ENCODE measurements at regions not wholly inside any gene's neighbourhood (a gene's known extent, or its start where the extent isn't known, plus 50 kb on each side); places are given as distances from the start of the nearest gene placed in this dataset.

DNA sequence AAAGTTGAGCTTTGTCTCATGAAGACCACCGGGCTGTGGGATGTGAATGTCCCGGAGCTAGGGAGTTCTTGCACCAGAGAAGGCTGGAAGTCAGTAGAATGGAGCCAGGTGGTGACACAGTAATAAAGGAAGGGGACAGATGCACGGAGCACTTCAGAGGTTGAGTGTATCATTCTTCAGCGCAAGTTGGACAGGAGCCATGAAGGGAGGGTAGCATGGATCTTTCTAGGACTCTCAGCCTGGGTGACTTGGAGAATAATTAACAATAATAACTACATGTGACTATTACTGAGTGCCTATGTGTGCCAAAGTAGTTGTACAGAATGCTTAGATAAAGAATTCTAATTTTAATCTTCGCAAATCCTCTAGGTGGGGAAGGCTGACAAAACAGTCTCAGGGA lies 258.7 kb upstream of the AJAP1 start:
- DNase-seq = no peak
- H3K27ac Mint-ChIP-seq = no peak overlapping the region

DNA sequence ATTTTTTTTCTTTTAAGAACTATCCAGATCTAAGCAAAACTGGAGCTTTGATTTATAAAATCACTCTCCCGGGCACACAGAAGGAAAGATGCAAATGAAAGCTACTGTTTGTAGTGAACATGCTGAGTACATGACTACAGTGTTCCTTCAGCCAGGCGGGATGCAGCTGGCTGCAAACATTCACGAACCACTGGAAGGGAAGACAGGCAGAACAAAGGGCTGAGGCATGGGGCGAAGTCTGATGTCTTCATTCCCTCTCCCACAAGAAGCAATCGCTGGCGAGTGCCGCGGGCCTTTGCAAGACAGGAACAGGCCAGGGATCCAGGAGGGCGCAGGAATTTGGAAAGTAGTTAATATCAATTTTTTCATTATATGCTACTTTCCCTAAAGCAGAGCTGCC lies 257.9 kb upstream of the AJAP1 start:
- H3K9me3 Mint-ChIP-seq = peaks cover 76% of the 10 kb centered on the region
- no peaks in the 10 kb centered on the region for H3K4me1 Mint-ChIP-seq (ENCODE audit: low read depth)
- no peaks in the 10 kb centered on the region for H3K36me3 Mint-ChIP-seq (ENCODE audit: low read depth)

More for the DNA sequence above, 258.7 kb upstream of the AJAP1 start:
- no peak overlapping the region for H3K4me3 Mint-ChIP-seq
- no peaks in the 10 kb centered on the region for H3K4me1 Mint-ChIP-seq (ENCODE audit: low read depth)
- no peaks in the 10 kb centered on the region for H3K36me3 Mint-ChIP-seq (ENCODE audit: low read depth)
- H3K9me3 Mint-ChIP-seq = peaks cover 76% of the 10 kb centered on the region
- no peaks in the 10 kb centered on the region; the same call in 1 of the 2 replicates for H3K27me3 Mint-ChIP-seq (ENCODE audit: insufficient read depth)
- TF ChIP-seq, protein P1, sequence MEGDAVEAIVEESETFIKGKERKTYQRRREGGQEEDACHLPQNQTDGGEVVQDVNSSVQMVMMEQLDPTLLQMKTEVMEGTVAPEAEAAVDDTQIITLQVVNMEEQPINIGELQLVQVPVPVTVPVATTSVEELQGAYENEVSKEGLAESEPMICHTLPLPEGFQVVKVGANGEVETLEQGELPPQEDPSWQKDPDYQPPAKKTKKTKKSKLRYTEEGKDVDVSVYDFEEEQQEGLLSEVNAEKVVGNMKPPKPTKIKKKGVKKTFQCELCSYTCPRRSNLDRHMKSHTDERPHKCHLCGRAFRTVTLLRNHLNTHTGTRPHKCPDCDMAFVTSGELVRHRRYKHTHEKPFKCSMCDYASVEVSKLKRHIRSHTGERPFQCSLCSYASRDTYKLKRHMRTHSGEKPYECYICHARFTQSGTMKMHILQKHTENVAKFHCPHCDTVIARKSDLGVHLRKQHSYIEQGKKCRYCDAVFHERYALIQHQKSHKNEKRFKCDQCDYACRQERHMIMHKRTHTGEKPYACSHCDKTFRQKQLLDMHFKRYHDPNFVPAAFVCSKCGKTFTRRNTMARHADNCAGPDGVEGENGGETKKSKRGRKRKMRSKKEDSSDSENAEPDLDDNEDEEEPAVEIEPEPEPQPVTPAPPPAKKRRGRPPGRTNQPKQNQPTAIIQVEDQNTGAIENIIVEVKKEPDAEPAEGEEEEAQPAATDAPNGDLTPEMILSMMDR (IDR thresholded peaks at IDR 0.05) = no peak

DNA sequence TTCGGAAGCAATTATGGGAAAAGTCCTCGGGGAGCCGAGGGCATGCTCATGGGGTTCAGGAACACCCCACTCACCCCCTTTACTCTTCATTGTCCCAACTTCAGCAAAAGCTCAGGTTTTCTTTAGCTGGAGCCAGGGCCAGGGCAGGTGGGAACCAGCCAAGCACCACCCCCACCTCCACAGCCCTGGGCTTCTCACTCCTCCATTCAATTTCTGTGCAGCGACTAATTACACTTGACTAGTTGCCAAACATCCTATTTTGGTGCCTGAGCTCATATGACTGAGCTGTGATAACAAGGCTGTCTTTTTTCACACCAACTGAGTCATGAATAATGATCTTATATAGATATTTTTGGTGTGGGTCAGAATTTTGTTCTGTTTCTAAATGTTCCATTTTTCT lies 257.2 kb upstream of the AJAP1 start:
- Mint-ChIP-seq H3K9me3 (peaks cover 74% of the 10 kb centered on the region), H3K27ac (no peak overlapping the region), H3K4me1 (ENCODE audit: low read depth) (no peaks in the 10 kb centered on the region), H3K36me3 (ENCODE audit: low read depth) (no peaks in the 10 kb centered on the region), H3K4me3 (no peak overlapping the region), H3K27me3 (ENCODE audit: insufficient read depth) (no peaks in the 10 kb centered on the region)
- no peak for DNase-seq
- TF ChIP-seq, protein P1 (IDR thresholded peaks at IDR 0.05) = no peak

More for the DNA sequence above, 257.9 kb upstream of the AJAP1 start:
- Mint-ChIP-seq H3K4me3 (no peak overlapping the region), H3K27ac (no peak overlapping the region), H3K27me3 (ENCODE audit: insufficient read depth) (no peaks in the 10 kb centered on the region)
- no peak for DNase-seq
- TF ChIP-seq, protein P1 (IDR thresholded peaks at IDR 0.05) = no peak

DNA sequence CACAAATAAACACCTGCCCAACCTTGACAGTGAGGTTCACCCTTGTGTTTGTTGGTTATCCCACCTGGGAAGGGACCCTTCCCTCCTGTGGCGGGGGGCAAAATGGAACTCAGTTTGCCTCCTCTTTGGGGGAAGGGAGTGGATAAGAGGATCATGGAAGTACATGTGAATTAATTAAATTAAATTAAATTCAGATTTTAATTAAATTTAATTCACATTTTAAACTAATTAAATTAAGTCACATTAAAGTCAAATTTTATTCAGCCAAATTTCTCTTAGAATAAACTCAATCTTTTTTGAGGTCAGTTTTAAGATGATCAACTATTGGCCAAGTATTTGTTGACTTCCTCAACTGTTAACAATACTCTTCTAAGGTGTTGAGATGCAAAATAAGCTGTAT lies 252.4 kb upstream of the AJAP1 start:
- Mint-ChIP-seq H3K4me1 (ENCODE audit: low read depth) (no peaks in the 10 kb centered on the region), H3K36me3 (ENCODE audit: low read depth) (peaks cover 5% of the 10 kb centered on the region; the same call in 1 of the 2 replicates), H3K9me3 (peaks cover 57% of the 10 kb centered on the region), H3K27ac (no peak overlapping the region), H3K4me3 (no peak overlapping the region), H3K27me3 (ENCODE audit: insufficient read depth) (no peaks in the 10 kb centered on the region)
- no peak for DNase-seq
- TF ChIP-seq, protein P1 (IDR thresholded peaks at IDR 0.05) = no peak

DNA sequence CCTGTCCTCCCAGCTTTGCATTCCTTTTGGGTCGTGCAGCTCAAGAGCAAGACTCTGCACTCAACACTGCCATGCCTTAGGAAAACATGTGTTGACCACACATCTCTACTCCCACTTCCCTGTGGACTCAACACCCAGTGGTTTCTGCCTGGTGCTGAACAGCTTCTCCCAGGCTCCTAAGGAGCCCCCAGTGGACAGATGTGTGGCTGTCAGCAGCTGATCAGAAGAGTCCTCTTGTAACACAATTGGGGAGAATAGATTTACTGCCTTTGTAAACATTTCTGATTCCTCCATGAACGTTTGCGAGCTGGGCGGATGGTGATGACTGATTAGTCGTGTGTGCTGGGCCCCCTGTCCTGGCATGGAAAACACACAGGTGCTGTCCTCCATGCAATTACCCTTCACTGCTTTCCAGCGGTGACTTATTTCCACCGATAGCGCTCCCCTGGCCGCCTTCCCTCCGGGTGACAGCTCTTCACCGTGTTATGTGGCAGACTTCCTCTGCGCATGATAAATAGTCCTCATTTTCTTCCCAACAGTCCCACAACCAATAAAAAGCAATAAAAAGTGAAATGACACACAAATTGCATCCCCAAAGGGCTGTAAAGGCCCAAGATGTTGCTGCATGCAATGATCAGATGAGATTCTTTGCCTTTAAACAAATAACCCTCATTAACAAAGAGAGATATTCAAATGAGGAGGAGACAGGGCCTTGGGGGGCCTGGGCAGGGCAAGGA lies 249.4 kb upstream of the AJAP1 start:
- Mint-ChIP-seq H3K9me3 (peaks cover 74% of the 10 kb centered on the region), H3K36me3 (ENCODE audit: low read depth) (peaks cover 5% of the 10 kb centered on the region; the same call in 1 of the 2 replicates), H3K4me3 (no peak overlapping the region), H3K27me3 (ENCODE audit: insufficient read depth) (no peaks in the 10 kb centered on the region), H3K4me1 (ENCODE audit: low read depth) (no peaks in the 10 kb centered on the region), H3K27ac (no peak overlapping the region)
- TF ChIP-seq, protein P1 (IDR thresholded peaks at IDR 0.05) = no peak
- no peak for DNase-seq
